Endodermal cell (in vitro differentiated cells): ENCODE measurements at regions not wholly inside any gene's neighbourhood (a gene's known extent, or its start where the extent isn't known, plus 50 kb on each side); places are given as distances from the start of the nearest gene placed in this dataset.

Experiments
- DNase-seq: peaks from one replicate; pipeline ENCODE4 v3.0.0-alpha.2; 2017
- H3K27ac ChIP-seq: 2 replicates; pipeline ENCODE4 v1.5.1; 2013; ENCODE audit warnings: mild to moderate bottlenecking, low read depth, low read length, moderate library complexity
- H3K27me3 ChIP-seq: 2 replicates; pipeline ENCODE4 v1.6.1; 2013; ENCODE audit warnings: mild to moderate bottlenecking, low read length, moderate library complexity; ENCODE audit not compliant: insufficient read depth, control insufficient read depth, poor library complexity, severe bottlenecking
- H3K36me3 ChIP-seq: 2 replicates; pipeline ENCODE4 v1.7.0; 2013; ENCODE audit warnings: mild to moderate bottlenecking, low read length, moderate library complexity; ENCODE audit not compliant: control insufficient read depth, insufficient read depth
- H3K4me1 ChIP-seq: one replicate; pipeline ENCODE4 v1.7.0; 2013; ENCODE audit warnings: low read length; ENCODE audit not compliant: control insufficient read depth, insufficient read depth
- H3K4me3 ChIP-seq: 2 replicates; pipeline ENCODE4 v1.5.1; 2013; ENCODE audit warnings: mild to moderate bottlenecking, low read length, moderate library complexity
- H3K9ac ChIP-seq: 2 replicates; pipeline ENCODE4 v1.6.1; 2013; ENCODE audit warnings: mild to moderate bottlenecking, low read length, moderate library complexity; ENCODE audit not compliant: poor library complexity, severe bottlenecking; ENCODE audit errors: extremely low read depth
- H3K9me3 ChIP-seq: 2 replicates; pipeline ENCODE4 v1.6.1; 2013; ENCODE audit warnings: mild to moderate bottlenecking, low read length, moderate library complexity; ENCODE audit not compliant: control insufficient read depth
- H3K27ac Mint-ChIP-seq: 2 replicates; pipeline ENCODE4 v1.8.0; 2020; ENCODE audit warnings: mixed read lengths
- H3K27me3 Mint-ChIP-seq: 2 replicates; pipeline ENCODE4 v1.8.0; 2021; ENCODE audit warnings: mild to moderate bottlenecking, mixed read lengths; ENCODE audit not compliant: insufficient read depth
- H3K36me3 Mint-ChIP-seq: 2 replicates; pipeline ENCODE4 v1.8.0; 2020; ENCODE audit warnings: low read depth, mixed read lengths
- H3K4me1 Mint-ChIP-seq: 2 replicates; pipeline ENCODE4 v1.8.0; 2020; ENCODE audit warnings: mixed read lengths
- H3K4me3 Mint-ChIP-seq: 2 replicates; pipeline ENCODE4 v1.8.0; 2020; ENCODE audit warnings: mild to moderate bottlenecking, moderate library complexity, mixed read lengths
- H3K9me3 Mint-ChIP-seq: 2 replicates; pipeline ENCODE4 v1.8.0; 2020; ENCODE audit warnings: mild to moderate bottlenecking, mixed read lengths
- CTCF ChIP-seq: fragments of 200-600 bp; sonication (generic); conservative IDR thresholded peaks from 2 replicates; pipeline ENCODE4 v1.5.0; 2021; ENCODE audit warnings: antibody characterized with exemption, mild to moderate bottlenecking
- WGBS, 2 experiments: methylation state at CpG; one replicate each; pipeline versions ENCODE4 v1.1.5 to v1.1.7; 2013; ENCODE audit warnings: missing lambda C conversion rate in 2 of 2, mixed read lengths in 1 of 2; ENCODE audit not compliant: insufficient coverage in 1 of 2, insufficient read length in 1 of 2; 5-methylcytosine and 5-hydroxymethylcytosine counted together

- WGBS, 2 experiments, result 89% methylated on average over 1 of the region's 1 CpG; no CpG with 5 or more reads in 1 of the 2 experiments
- Histone ChIP-seq H3K4me3 (no peak overlapping the region), H3K9ac (no peak overlapping the region), H3K36me3 (no peaks in the 10 kb centered on the region), H3K27me3 (no peaks in the 10 kb centered on the region), H3K4me1 (no peaks in the 10 kb centered on the region), H3K9me3 (peaks cover 8% of the 10 kb centered on the region), H3K27ac (no peak overlapping the region)
- Mint-ChIP-seq H3K9me3 (peaks cover 6% of the 10 kb centered on the region), H3K36me3 (no peaks in the 10 kb centered on the region), H3K27me3 (no peaks in the 10 kb centered on the region), H3K4me3 (no peak overlapping the region), H3K4me1 (no peaks in the 10 kb centered on the region), H3K27ac (no peak overlapping the region)
- DNase-seq, result no peak
- TF ChIP-seq CTCF, result no peak
Observed at GRCh38 chr10:44186821-44187220, 198.1 kb downstream of the CXCL12 start.

GRCh38 chr10:44186150-44186549 lies 198.7 kb downstream of the CXCL12 start:
- TF ChIP-seq CTCF, result no peak
- H3K4me1 ChIP-seq, result no peaks in the 10 kb centered on the region
- H3K4me3 ChIP-seq, result no peak overlapping the region
- no peaks in the 10 kb centered on the region for H3K4me1 Mint-ChIP-seq
- no peaks in the 10 kb centered on the region for H3K36me3 ChIP-seq
- 71 to 79% methylated on average over 1 to 2 of the region's 2 CpGs for WGBS, 2 experiments
- DNase-seq, result no peak
- no peaks in the 10 kb centered on the region for H3K36me3 Mint-ChIP-seq
- H3K4me3 Mint-ChIP-seq, result no peak overlapping the region
- H3K27me3 Mint-ChIP-seq, result no peaks in the 10 kb centered on the region
- no peaks in the 10 kb centered on the region for H3K27me3 ChIP-seq
- H3K27ac Mint-ChIP-seq, result no peak overlapping the region
- H3K9me3 ChIP-seq, result peaks cover 7% of the 10 kb centered on the region
- peaks cover 6% of the 10 kb centered on the region for H3K9me3 Mint-ChIP-seq
- H3K9ac ChIP-seq, result no peak overlapping the region
- no peak overlapping the region for H3K27ac ChIP-seq

GRCh38 chr10:44185315-44185666 lies 199.6 kb downstream of the CXCL12 start:
- H3K27ac Mint-ChIP-seq, result no peak overlapping the region
- H3K4me1 Mint-ChIP-seq, result no peaks in the 10 kb centered on the region
- H3K27me3 Mint-ChIP-seq, result no peaks in the 10 kb centered on the region
- TF ChIP-seq CTCF, result no peak
- no peaks in the 10 kb centered on the region for H3K9me3 Mint-ChIP-seq
- 83 to 93% methylated on average over 1 to 6 of the region's 6 CpGs for WGBS, 2 experiments
- no peaks in the 10 kb centered on the region for H3K36me3 Mint-ChIP-seq
- Histone ChIP-seq H3K4me1 (no peaks in the 10 kb centered on the region), H3K27ac (no peak overlapping the region), H3K4me3 (no peak overlapping the region), H3K9ac (no peak overlapping the region), H3K36me3 (no peaks in the 10 kb centered on the region), H3K27me3 (no peaks in the 10 kb centered on the region), H3K9me3 (no peaks in the 10 kb centered on the region)
- no peak overlapping the region for H3K4me3 Mint-ChIP-seq
- no peak for DNase-seq
